ENCODE measurements at regions not wholly inside any gene's neighbourhood (a gene's known extent, or its start where the extent isn't known, plus 50 kb on each side); places are given as distances from the start of the nearest gene placed in this dataset.

DNA sequence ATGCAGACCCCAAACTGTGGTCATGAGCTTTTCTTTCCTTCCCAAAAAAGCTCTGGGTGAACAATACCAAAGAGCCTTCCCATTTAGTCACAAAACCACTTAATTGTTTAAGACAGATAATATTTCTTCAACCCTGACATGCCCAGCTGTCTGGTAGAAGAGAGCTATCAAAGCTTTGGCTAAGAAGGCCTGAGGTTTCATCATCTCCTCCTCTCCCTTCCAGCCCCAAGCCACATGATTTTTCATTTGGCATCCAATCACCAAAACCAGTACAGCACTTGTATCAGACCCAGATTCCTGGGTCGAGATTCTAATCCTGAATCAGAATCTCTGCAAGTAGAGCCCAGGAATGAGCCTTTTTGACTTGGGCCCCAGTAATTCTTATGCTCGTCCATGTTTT is 199.6 kb upstream of the TMEM260 start:
- no peak overlapping the region for H3K4me3 ChIP-seq
- peaks cover 2% of the 10 kb centered on the region for H3K9me3 ChIP-seq
- H3K4me1 ChIP-seq (ENCODE audit: control insufficient read depth in 1 of 2, low read depth in 2 of 2), result peaks cover 27 to 36% of the 10 kb centered on the region in 2 donors
- no peak for DNase-seq (ENCODE audit: low spot score)
- H3K27me3 ChIP-seq (replicated peaks; ENCODE audit: insufficient read depth), result no peaks in the 10 kb centered on the region
- ATAC-seq (ENCODE audit: insufficient number of reproducible peaks, low FRiP score, low read depth), result no peak
- TF ChIP-seq CTCF (IDR thresholded peaks at IDR 0.05), result no peak
- H3K27ac ChIP-seq, result peak overlapping the region; percentile 75 to 79
- H3K36me3 ChIP-seq, result no peaks in the 10 kb centered on the region

GRCh38 chr14:56386024-56386423 is 193.6 kb upstream of the TMEM260 start:
- no peak for ATAC-seq (ENCODE audit: insufficient number of reproducible peaks, low FRiP score, low read depth)
- no peaks in the 10 kb centered on the region for H3K4me1 ChIP-seq (ENCODE audit: control insufficient read depth in 1 of 2, low read depth in 2 of 2)
- no peak for TF ChIP-seq CTCF (IDR thresholded peaks at IDR 0.05)

GRCh38 chr14:56390859-56391258 is 188.7 kb upstream of the TMEM260 start:
- peaks cover 6% of the 10 kb centered on the region for H3K9me3 ChIP-seq
- H3K4me3 ChIP-seq, result no peak overlapping the region
- H3K27me3 ChIP-seq (replicated peaks; ENCODE audit: insufficient read depth), result no peaks in the 10 kb centered on the region
- H3K4me1 ChIP-seq (ENCODE audit: control insufficient read depth in 1 of 2, low read depth in 2 of 2), result no peaks in the 10 kb centered on the region
- H3K36me3 ChIP-seq, result peaks cover 3% of the 10 kb centered on the region
- no peak for TF ChIP-seq CTCF (IDR thresholded peaks at IDR 0.05)
- no peak for DNase-seq (ENCODE audit: low spot score)
- ATAC-seq (ENCODE audit: insufficient number of reproducible peaks, low FRiP score, low read depth), result no peak
- no peak overlapping the region for H3K27ac ChIP-seq

More at GRCh38 chr14:56386024-56386423, 193.6 kb upstream of the TMEM260 start:
- DNase-seq (ENCODE audit: low spot score), result no peak
- Histone ChIP-seq H3K27ac (no peak overlapping the region), H3K4me3 (no peak overlapping the region), H3K27me3 (replicated peaks; ENCODE audit: insufficient read depth) (no peaks in the 10 kb centered on the region), H3K9me3 (peaks cover 14% of the 10 kb centered on the region), H3K36me3 (peaks cover 3% of the 10 kb centered on the region)

- no peaks in the 10 kb centered on the region for H3K27me3 ChIP-seq (replicated peaks; ENCODE audit: insufficient read depth)
- H3K4me1 ChIP-seq (ENCODE audit: control insufficient read depth in 1 of 2, low read depth in 2 of 2), result no peaks in the 10 kb centered on the region
- H3K9me3 ChIP-seq, result no peaks in the 10 kb centered on the region
- no peak for TF ChIP-seq CTCF (IDR thresholded peaks at IDR 0.05)
- DNase-seq (ENCODE audit: low spot score) (no peak), ATAC-seq (ENCODE audit: insufficient number of reproducible peaks, low FRiP score, low read depth) (no peak)
- H3K4me3 ChIP-seq, result no peak overlapping the region
- no peak overlapping the region for H3K27ac ChIP-seq
- no peaks in the 10 kb centered on the region for H3K36me3 ChIP-seq
Measured at GRCh38 chr14:56394826-56395530, 184.6 kb upstream of the TMEM260 start.

DNA sequence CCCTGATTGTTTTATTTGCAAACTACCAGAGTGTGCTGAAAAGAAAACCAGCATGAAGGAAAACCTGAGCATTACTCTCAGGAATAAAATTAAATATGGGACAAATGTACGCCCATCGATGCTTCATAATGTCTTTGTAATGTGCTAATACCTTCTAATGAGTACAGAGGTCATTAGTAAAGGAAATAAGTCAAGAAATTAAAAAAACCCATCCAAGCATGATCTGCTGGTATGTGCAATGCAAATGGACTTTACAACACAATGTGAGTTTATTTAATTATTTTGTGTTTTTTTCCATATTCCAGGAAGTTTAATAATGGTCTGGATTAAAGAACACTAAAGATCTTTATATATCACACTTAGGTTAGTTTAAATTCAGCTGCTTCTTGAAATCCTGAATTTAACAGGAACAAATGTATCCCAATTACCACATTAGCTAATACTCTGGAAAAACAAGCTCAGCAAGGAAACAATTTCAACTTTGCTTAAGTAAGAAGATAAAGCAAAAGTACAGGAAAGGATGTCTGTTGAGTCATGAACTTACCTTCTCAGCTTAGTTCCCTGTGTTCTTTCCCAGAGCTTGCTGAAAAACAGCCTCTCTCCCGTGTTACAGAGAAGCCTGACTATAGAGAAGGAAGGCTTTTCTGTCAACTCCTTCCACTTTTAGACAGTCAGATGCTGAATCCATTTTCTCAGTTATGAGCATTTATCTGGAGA is 179.3 kb upstream of the TMEM260 start:
- H3K36me3 ChIP-seq, result no peaks in the 10 kb centered on the region
- ATAC-seq (ENCODE audit: insufficient number of reproducible peaks, low FRiP score, low read depth), result no peak
- TF ChIP-seq CTCF (IDR thresholded peaks at IDR 0.05), result no peak

More for the DNA sequence above, 179.3 kb upstream of the TMEM260 start:
- Histone ChIP-seq H3K9me3 (no peaks in the 10 kb centered on the region), H3K27ac (no peak overlapping the region), H3K4me1 (ENCODE audit: control insufficient read depth in 1 of 2, low read depth in 2 of 2) (no peaks in the 10 kb centered on the region), H3K4me3 (no peak overlapping the region), H3K27me3 (replicated peaks; ENCODE audit: insufficient read depth) (no peaks in the 10 kb centered on the region)
- no peak for DNase-seq (ENCODE audit: low spot score)
